ENCODE measurements at regions not wholly inside any gene's neighbourhood (a gene's known extent, or its start where the extent isn't known, plus 50 kb on each side); places are given as distances from the start of the nearest gene placed in this dataset.

DNA sequence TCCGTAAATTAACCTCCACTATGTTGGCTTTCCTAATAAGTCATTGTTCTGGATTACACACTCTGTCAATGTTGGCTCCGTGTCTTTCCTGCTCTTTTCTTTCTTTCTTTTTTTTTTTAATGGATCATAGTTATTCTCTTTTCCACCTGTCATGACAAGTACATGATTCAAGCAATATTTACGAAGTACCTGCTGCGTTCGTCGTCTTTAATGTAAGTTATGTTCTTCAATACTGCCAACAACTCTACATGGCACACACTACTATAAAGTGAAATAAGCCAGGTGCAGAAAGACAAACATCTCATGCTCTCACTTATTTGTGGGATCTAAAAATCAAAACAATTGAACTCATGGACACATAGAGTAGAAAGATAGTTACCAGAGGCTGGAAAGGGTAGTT lies 239.1 kb downstream of the SCG2 start:
- TF ChIP-seq, protein P1, sequence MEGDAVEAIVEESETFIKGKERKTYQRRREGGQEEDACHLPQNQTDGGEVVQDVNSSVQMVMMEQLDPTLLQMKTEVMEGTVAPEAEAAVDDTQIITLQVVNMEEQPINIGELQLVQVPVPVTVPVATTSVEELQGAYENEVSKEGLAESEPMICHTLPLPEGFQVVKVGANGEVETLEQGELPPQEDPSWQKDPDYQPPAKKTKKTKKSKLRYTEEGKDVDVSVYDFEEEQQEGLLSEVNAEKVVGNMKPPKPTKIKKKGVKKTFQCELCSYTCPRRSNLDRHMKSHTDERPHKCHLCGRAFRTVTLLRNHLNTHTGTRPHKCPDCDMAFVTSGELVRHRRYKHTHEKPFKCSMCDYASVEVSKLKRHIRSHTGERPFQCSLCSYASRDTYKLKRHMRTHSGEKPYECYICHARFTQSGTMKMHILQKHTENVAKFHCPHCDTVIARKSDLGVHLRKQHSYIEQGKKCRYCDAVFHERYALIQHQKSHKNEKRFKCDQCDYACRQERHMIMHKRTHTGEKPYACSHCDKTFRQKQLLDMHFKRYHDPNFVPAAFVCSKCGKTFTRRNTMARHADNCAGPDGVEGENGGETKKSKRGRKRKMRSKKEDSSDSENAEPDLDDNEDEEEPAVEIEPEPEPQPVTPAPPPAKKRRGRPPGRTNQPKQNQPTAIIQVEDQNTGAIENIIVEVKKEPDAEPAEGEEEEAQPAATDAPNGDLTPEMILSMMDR (conservative IDR thresholded peaks at IDR 0.05): no peak
- Histone ChIP-seq H3K27ac (ENCODE audit: low read depth, low read length) (no peak overlapping the region), H3K9me3 (ENCODE audit: control insufficient read depth, low read length) (no peaks in the 10 kb centered on the region), H3K4me3 (ENCODE audit: low read length) (no peak overlapping the region), H3K4me1 (ENCODE audit: control insufficient read depth, insufficient read depth, low read length) (no peaks in the 10 kb centered on the region), H3K36me3 (ENCODE audit: control insufficient read depth, insufficient read depth, low read length) (no peaks in the 10 kb centered on the region), H3K9ac (ENCODE audit: extremely low read depth, low read length, poor library complexity, severe bottlenecking) (no peak overlapping the region), H3K27me3 (ENCODE audit: control insufficient read depth, insufficient read depth, low read length, poor library complexity, severe bottlenecking) (no peaks in the 10 kb centered on the region)
- H3K36me3 Mint-ChIP-seq (ENCODE audit: low read depth): no peaks in the 10 kb centered on the region
- H3K9me3 Mint-ChIP-seq: no peaks in the 10 kb centered on the region
- no peak overlapping the region for H3K4me3 Mint-ChIP-seq
- no peaks in the 10 kb centered on the region for H3K27me3 Mint-ChIP-seq (ENCODE audit: insufficient read depth)
- no peak overlapping the region for H3K27ac Mint-ChIP-seq
- 91 to 98% methylated on average over 3 to 6 of the region's 6 CpGs for WGBS, 2 experiments (ENCODE audit: insufficient coverage in 1 of 2, insufficient read length in 1 of 2)
- no peak for DNase-seq
- no peaks in the 10 kb centered on the region for H3K4me1 Mint-ChIP-seq

DNA sequence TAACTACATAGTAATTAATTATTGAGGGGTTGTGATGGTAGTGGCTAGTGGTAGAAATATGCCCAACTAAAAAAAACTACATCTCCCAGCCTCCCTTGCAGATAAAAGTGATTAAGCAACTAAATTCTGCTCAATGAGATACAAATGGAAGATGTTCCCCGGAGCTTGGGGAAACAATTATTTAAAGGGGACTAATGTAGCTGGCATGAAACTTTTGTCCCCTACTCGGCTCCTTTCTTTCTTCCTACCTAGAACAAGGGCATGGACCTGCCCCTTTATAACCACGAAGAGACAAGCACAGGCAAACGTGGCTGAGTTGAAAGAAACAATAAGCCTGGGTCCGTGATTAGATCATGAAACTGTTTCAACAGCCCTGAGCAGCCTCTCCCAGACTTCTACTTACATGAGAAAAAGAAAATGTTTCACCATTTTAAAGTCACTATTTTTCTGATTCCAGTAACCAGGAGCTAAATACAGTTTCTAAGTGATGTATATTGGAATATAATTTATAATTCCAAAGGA lies 236.9 kb downstream of the SCG2 start:
- TF ChIP-seq, protein P1 (conservative IDR thresholded peaks at IDR 0.05): no peak

DNA sequence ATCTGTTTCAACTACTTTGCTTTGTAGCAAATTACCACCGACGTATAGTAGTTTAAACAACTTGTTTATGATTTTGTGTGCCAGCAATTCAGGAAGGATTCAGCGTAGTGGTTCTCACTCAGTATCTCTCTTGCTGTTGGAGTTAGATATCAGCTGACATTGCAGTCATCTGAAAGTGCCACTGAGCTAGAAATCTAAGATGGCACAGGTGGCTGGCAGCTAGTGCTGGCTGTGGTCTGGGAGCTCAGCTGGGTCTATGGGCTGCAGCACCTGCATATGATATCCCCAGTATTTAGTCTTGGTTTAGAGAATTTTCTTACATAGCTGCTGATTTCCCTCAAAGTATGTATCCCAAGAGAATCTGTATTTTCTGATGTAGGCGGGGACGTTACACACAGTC lies 235.6 kb downstream of the SCG2 start:
- Mint-ChIP-seq H3K36me3 (ENCODE audit: low read depth) (no peaks in the 10 kb centered on the region), H3K27ac (no peak overlapping the region), H3K4me1 (no peaks in the 10 kb centered on the region), H3K27me3 (ENCODE audit: insufficient read depth) (no peaks in the 10 kb centered on the region), H3K9me3 (no peaks in the 10 kb centered on the region), H3K4me3 (no peak overlapping the region)
- Histone ChIP-seq H3K4me1 (ENCODE audit: control insufficient read depth, insufficient read depth, low read length) (no peaks in the 10 kb centered on the region), H3K27me3 (ENCODE audit: control insufficient read depth, insufficient read depth, low read length, poor library complexity, severe bottlenecking) (no peaks in the 10 kb centered on the region), H3K9ac (ENCODE audit: extremely low read depth, low read length, poor library complexity, severe bottlenecking) (no peak overlapping the region), H3K4me3 (ENCODE audit: low read length) (no peak overlapping the region), H3K36me3 (ENCODE audit: control insufficient read depth, insufficient read depth, low read length) (no peaks in the 10 kb centered on the region), H3K27ac (ENCODE audit: low read depth, low read length) (no peak overlapping the region), H3K9me3 (ENCODE audit: control insufficient read depth, low read length) (no peaks in the 10 kb centered on the region)
- 93 to 94% methylated on average over 5 of the region's 5 CpGs for WGBS, 2 experiments (ENCODE audit: insufficient coverage in 1 of 2, insufficient read length in 1 of 2)
- TF ChIP-seq, protein P1 (conservative IDR thresholded peaks at IDR 0.05): no peak
- DNase-seq: no peak

More for the DNA sequence above, 236.9 kb downstream of the SCG2 start:
- no peaks in the 10 kb centered on the region for H3K4me1 Mint-ChIP-seq
- no peak overlapping the region for H3K27ac Mint-ChIP-seq
- WGBS, 2 experiments (ENCODE audit: insufficient coverage in 1 of 2, insufficient read length in 1 of 2): 72 to 76% methylated on average over 5 of the region's 5 CpGs
- no peaks in the 10 kb centered on the region for H3K27me3 Mint-ChIP-seq (ENCODE audit: insufficient read depth)
- no peaks in the 10 kb centered on the region for H3K27me3 ChIP-seq (ENCODE audit: control insufficient read depth, insufficient read depth, low read length, poor library complexity, severe bottlenecking)
- no peak for DNase-seq
- no peaks in the 10 kb centered on the region for H3K4me1 ChIP-seq (ENCODE audit: control insufficient read depth, insufficient read depth, low read length)
- H3K9ac ChIP-seq (ENCODE audit: extremely low read depth, low read length, poor library complexity, severe bottlenecking): no peak overlapping the region
- H3K4me3 ChIP-seq (ENCODE audit: low read length): no peak overlapping the region
- no peaks in the 10 kb centered on the region for H3K9me3 Mint-ChIP-seq
- H3K27ac ChIP-seq (ENCODE audit: low read depth, low read length): no peak overlapping the region
- no peaks in the 10 kb centered on the region for H3K9me3 ChIP-seq (ENCODE audit: control insufficient read depth, low read length)
- no peak overlapping the region for H3K4me3 Mint-ChIP-seq
- no peaks in the 10 kb centered on the region for H3K36me3 ChIP-seq (ENCODE audit: control insufficient read depth, insufficient read depth, low read length)
- H3K36me3 Mint-ChIP-seq (ENCODE audit: low read depth): no peaks in the 10 kb centered on the region
